NCI-H2107 (cell line): ENCODE measurements at regions not wholly inside any gene's neighbourhood (a gene's known extent, or its start where the extent isn't known, plus 50 kb on each side); places are given as distances from the start of the nearest gene placed in this dataset.

Experiments used
- DNase-seq: peaks from one replicate; lab custom pipeline; 2025; lab: John Stamatoyannopoulos, UW

GRCh38 chr11:119906376-119906775 lies 177.4 kb upstream of the NECTIN1 start:
- no peak for DNase-seq

GRCh38 chr11:119905162-119905561 lies 176.2 kb upstream of the NECTIN1 start:
- DNase-seq: no peak

- DNase-seq: no peak
Measured at GRCh38 chr11:119904531-119905035, 175.6 kb upstream of the NECTIN1 start.

- no peak for DNase-seq
Measured at GRCh38 chr11:119903821-119904220, 174.8 kb upstream of the NECTIN1 start.

- no peak for DNase-seq
Measured at GRCh38 chr11:119903389-119903788, 174.4 kb upstream of the NECTIN1 start.

- no peak for DNase-seq
Measured at GRCh38 chr11:119902656-119903231, 173.7 kb upstream of the NECTIN1 start.

GRCh38 chr11:119901657-119902577 lies 172.9 kb upstream of the NECTIN1 start:
- no peak for DNase-seq

GRCh38 chr11:119899997-119900396 lies 171.0 kb upstream of the NECTIN1 start:
- no peak for DNase-seq

GRCh38 chr11:119897576-119897975 lies 168.6 kb upstream of the NECTIN1 start:
- no peak for DNase-seq

- DNase-seq: no peak
Measured at GRCh38 chr11:119897046-119897440, 168.0 kb upstream of the NECTIN1 start.

GRCh38 chr11:119896387-119897045 lies 167.5 kb upstream of the NECTIN1 start:
- DNase-seq: no peak

GRCh38 chr11:119895981-119896380 lies 167.0 kb upstream of the NECTIN1 start:
- DNase-seq: no peak

GRCh38 chr11:119894916-119895315 lies 165.9 kb upstream of the NECTIN1 start:
- no peak for DNase-seq

- no peak for DNase-seq
Measured at GRCh38 chr11:119892311-119892808, 163.4 kb upstream of the NECTIN1 start.

- DNase-seq: no peak
Measured at GRCh38 chr11:119891055-119891768, 162.2 kb upstream of the NECTIN1 start.

GRCh38 chr11:119890466-119890865 lies 161.5 kb upstream of the NECTIN1 start:
- DNase-seq: no peak

- no peak for DNase-seq
Measured at GRCh38 chr11:119889728-119890280, 160.8 kb upstream of the NECTIN1 start.

- DNase-seq: no peak
Measured at GRCh38 chr11:119889111-119889510, 160.1 kb upstream of the NECTIN1 start.

- no peak for DNase-seq
Measured at GRCh38 chr11:119888119-119888518, 159.1 kb upstream of the NECTIN1 start.

GRCh38 chr11:119886667-119887230 lies 157.7 kb upstream of the NECTIN1 start:
- no peak for DNase-seq

- DNase-seq: no peak
Measured at GRCh38 chr11:119885861-119886567, 157.0 kb upstream of the NECTIN1 start.
